ENCODE measurements at regions not wholly inside any gene's neighbourhood (a gene's known extent, or its start where the extent isn't known, plus 50 kb on each side); places are given as distances from the start of the nearest gene placed in this dataset.

- DNase-seq: no peak
Observed at GRCh38 chr10:94043431-94043990, 49.8 kb downstream of the PLCE1 start.

- no peak for DNase-seq
Observed at GRCh38 chr10:94046098-94046497, 52.4 kb downstream of the PLCE1 start.

GRCh38 chr10:94047293-94047692 lies 53.6 kb downstream of the PLCE1 start:
- no peak for DNase-seq

GRCh38 chr10:94049911-94050310 lies 56.2 kb downstream of the PLCE1 start:
- DNase-seq: no peak

GRCh38 chr10:94052281-94052680 lies 58.5 kb downstream of the PLCE1 start:
- no peak for DNase-seq

- no peak for DNase-seq
Observed at GRCh38 chr10:94052866-94053791, 59.4 kb downstream of the PLCE1 start.

- DNase-seq: no peak
Observed at GRCh38 chr10:94059178-94059883, 65.6 kb downstream of the PLCE1 start.

GRCh38 chr10:94061026-94061425 lies 67.3 kb downstream of the PLCE1 start:
- DNase-seq: no peak

- no peak for DNase-seq
Observed at GRCh38 chr10:94062611-94063010, 68.9 kb downstream of the PLCE1 start.

GRCh38 chr10:94065362-94065761 lies 71.6 kb downstream of the PLCE1 start:
- no peak for DNase-seq

- DNase-seq: no peak
Observed at GRCh38 chr10:94065787-94066186, 72.1 kb downstream of the PLCE1 start.

GRCh38 chr10:94066411-94066810 lies 72.7 kb downstream of the PLCE1 start:
- DNase-seq: peak; percentile 15

GRCh38 chr10:94069884-94070283 lies 76.2 kb downstream of the PLCE1 start:
- DNase-seq: no peak

- DNase-seq: no peak
Observed at GRCh38 chr10:94074462-94074861, 80.7 kb downstream of the PLCE1 start.

GRCh38 chr10:94075506-94075905 lies 81.8 kb downstream of the PLCE1 start:
- DNase-seq: no peak

GRCh38 chr10:94076325-94076841 lies 82.7 kb downstream of the PLCE1 start:
- no peak for DNase-seq

- no peak for DNase-seq
Observed at GRCh38 chr10:94077042-94077441, 83.3 kb downstream of the PLCE1 start.

- no peak for DNase-seq
Observed at GRCh38 chr10:94080108-94080507, 86.4 kb downstream of the PLCE1 start.

- DNase-seq: no peak
Observed at GRCh38 chr10:94083662-94084265, 90.0 kb downstream of the PLCE1 start.

- DNase-seq: no peak
Observed at GRCh38 chr10:94084344-94084743, 90.6 kb downstream of the PLCE1 start.

GRCh38 chr10:94085288-94085687 lies 91.6 kb downstream of the PLCE1 start:
- no peak for DNase-seq

GRCh38 chr10:94085766-94086437 lies 92.2 kb downstream of the PLCE1 start:
- DNase-seq: no peak

All from NCI-H1048 (cell line).